ENCODE measurements at regions not wholly inside any gene's neighbourhood (a gene's known extent, or its start where the extent isn't known, plus 50 kb on each side); places are given as distances from the start of the nearest gene placed in this dataset.

DNA sequence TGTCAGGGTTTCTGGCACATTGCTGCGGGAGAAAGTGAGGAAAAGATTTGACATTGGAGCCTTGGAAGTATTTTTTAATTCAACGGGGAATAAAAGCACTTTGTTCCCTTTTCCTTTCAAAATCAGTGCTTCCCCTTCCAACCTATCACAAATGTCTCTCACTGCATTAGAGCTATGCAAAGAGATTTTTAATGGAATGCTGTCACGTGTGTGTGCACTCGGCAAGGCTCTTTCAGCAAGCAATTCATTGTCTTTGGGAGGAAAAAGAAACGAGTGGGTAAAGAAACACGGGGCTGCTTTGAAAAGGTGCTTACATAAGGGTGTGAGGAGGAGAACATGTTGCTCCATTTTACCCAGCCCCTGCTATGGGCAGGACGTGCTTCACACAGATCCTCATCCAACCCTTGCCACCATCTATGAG lies 490.4 kb upstream of the PROK2 start:
- WGBS, result 74% methylated on average over 7 of the region's 7 CpGs

DNA sequence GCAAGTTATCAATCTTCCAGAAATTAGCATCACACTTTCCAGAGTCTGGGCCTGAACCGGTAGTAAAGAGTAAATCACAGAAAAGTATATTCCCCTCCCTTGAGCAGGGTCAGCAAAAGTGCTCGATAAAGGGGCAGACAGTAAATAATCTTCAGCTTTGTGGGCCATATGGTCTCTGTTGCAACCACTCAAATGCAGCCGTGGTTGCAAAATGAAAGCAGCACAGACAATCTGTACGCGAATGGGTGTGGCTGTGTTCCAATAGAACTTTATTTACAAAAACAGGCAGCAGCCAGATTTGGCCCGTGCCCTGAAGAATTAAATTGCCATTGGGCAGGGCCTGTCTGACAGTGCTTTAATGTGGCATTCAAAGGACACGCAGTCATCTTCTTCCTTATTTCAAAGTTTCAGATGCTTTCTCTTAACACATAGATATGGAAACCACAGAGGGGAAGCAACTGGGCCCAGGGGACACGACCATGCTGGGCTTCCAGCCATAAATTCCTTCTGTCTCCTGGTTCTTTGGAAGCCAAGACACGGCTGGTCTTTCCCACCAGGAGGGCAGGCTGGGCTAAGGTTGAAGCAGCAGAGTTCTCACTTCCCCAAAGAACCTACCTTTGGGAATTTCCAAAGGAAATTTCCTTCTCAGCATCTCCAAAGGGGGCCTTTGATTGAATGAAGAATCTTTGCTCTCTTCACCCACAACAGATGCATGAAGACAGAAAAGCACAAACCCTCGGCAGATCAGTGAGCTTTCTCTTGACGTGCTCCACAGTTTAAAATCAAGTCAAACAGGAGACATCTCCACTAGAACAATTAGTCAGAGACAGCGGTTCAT lies 489.8 kb upstream of the PROK2 start:
- peaks cover 42 to 61% (median 56%) of the 10 kb centered on the region in 4 donors for H3K4me1 ChIP-seq
- no peaks in the 10 kb centered on the region for H3K9me3 ChIP-seq
- H3K4me3 ChIP-seq, result peak overlapping the region in 1 of 4 donors; percentile 7
- no peaks in the 10 kb centered on the region for H3K27me3 ChIP-seq
- 47% methylated on average over 11 of the region's 12 CpGs for WGBS
- peak overlapping the region; percentile 20 to 59 (median 46) for H3K27ac ChIP-seq (replicated peaks in 1 of 4)
- no peaks in the 10 kb centered on the region for H3K36me3 ChIP-seq
- intact Hi-C loops (cut with DNase I), result no loop called here
- no peak for DNase-seq (ENCODE audit: extremely low spot score)
- TF ChIP-seq EP300 (IDR thresholded peaks at IDR 0.05), result no peak
- TF ChIP-seq, protein P1, sequence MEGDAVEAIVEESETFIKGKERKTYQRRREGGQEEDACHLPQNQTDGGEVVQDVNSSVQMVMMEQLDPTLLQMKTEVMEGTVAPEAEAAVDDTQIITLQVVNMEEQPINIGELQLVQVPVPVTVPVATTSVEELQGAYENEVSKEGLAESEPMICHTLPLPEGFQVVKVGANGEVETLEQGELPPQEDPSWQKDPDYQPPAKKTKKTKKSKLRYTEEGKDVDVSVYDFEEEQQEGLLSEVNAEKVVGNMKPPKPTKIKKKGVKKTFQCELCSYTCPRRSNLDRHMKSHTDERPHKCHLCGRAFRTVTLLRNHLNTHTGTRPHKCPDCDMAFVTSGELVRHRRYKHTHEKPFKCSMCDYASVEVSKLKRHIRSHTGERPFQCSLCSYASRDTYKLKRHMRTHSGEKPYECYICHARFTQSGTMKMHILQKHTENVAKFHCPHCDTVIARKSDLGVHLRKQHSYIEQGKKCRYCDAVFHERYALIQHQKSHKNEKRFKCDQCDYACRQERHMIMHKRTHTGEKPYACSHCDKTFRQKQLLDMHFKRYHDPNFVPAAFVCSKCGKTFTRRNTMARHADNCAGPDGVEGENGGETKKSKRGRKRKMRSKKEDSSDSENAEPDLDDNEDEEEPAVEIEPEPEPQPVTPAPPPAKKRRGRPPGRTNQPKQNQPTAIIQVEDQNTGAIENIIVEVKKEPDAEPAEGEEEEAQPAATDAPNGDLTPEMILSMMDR (IDR thresholded peaks at IDR 0.05), result no peak
- peak; percentile 48 to 50 for TF ChIP-seq POLR2AphosphoS5 (IDR thresholded peaks at IDR 0.05)
- no peak for TF ChIP-seq POLR2A (IDR thresholded peaks at IDR 0.05; ENCODE audit: low read depth)

More for the DNA sequence above, 490.4 kb upstream of the PROK2 start:
- Histone ChIP-seq H3K27ac (replicated peaks in 1 of 4) (peak overlapping the region in 2 of 4 donors; percentile 45 to 46), H3K27me3 (no peaks in the 10 kb centered on the region), H3K9me3 (no peaks in the 10 kb centered on the region), H3K36me3 (no peaks in the 10 kb centered on the region), H3K4me3 (no peak overlapping the region), H3K4me1 (peaks cover 35 to 56% (median 54%) of the 10 kb centered on the region in 4 donors)
- intact Hi-C loops (cut with DNase I), result no loop called here
- DNase-seq (ENCODE audit: extremely low spot score), result no peak
- TF ChIP-seq, protein P1 (IDR thresholded peaks at IDR 0.05), result no peak
- TF ChIP-seq POLR2A (IDR thresholded peaks at IDR 0.05; ENCODE audit: low read depth) (no peak), EP300 (IDR thresholded peaks at IDR 0.05) (no peak), POLR2AphosphoS5 (IDR thresholded peaks at IDR 0.05) (no peak)

DNA sequence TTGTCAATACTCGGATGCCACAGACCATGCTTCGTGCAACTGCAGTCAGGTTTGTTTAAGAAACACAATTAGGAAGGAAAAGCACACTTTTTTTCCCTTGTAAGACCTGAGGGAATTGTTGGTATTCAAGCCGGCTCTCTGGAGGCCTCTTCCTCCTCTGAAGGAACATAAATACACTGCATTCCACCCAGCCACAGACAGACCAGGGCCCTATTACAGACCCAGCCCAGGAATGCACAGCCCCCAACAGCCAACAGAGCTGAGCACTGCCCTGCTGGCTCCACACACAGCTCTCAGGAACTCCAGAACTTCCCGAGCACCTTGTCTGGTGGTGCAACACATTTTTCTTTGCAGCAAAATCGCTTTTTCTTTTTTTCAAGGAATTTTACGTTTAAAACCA lies 488.7 kb upstream of the PROK2 start:
- no peak for DNase-seq (ENCODE audit: extremely low spot score)
- no peak for TF ChIP-seq POLR2A (IDR thresholded peaks at IDR 0.05; ENCODE audit: low read depth)
- TF ChIP-seq, protein P1 (IDR thresholded peaks at IDR 0.05), result no peak
- no peak for TF ChIP-seq POLR2AphosphoS5 (IDR thresholded peaks at IDR 0.05)
- no peak for TF ChIP-seq EP300 (IDR thresholded peaks at IDR 0.05)
- Histone ChIP-seq H3K4me1 (peaks cover 50 to 61% (median 58%) of the 10 kb centered on the region in 4 donors), H3K4me3 (no peak overlapping the region), H3K27ac (replicated peaks in 1 of 4) (no peak overlapping the region), H3K9me3 (no peaks in the 10 kb centered on the region), H3K36me3 (no peaks in the 10 kb centered on the region), H3K27me3 (no peaks in the 10 kb centered on the region)
- intact Hi-C loops (cut with DNase I), result no loop called here
- WGBS, result 68% methylated on average over 6 of the region's 6 CpGs

DNA sequence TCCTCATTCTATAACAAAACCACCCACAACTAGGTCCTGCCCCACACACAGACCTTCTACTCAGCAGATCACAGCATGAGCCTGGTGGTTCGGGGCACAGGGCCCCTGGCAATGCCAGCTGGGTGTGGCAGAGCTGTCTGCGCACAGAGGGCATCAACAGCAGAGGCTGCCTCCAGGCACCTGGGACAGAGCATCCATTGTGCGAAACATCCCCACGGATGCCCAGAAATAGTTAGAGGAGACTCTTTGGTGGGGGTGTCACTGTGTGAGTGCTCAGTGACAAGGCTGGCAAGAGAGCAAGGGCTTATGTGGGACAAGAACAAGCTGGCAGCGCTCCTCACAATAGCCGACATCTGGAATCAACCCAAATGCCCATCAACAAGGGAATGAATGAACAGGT lies 487.4 kb upstream of the PROK2 start:
- no peak for DNase-seq (ENCODE audit: extremely low spot score)
- Histone ChIP-seq H3K27me3 (no peaks in the 10 kb centered on the region), H3K4me3 (no peak overlapping the region), H3K36me3 (no peaks in the 10 kb centered on the region), H3K9me3 (no peaks in the 10 kb centered on the region), H3K4me1 (peaks cover 50 to 63% (median 59%) of the 10 kb centered on the region in 4 donors), H3K27ac (replicated peaks in 1 of 4) (no peak overlapping the region)
- 94% methylated on average over 6 of the region's 6 CpGs for WGBS
- intact Hi-C loops (cut with DNase I), result no loop called here
- TF ChIP-seq POLR2AphosphoS5 (IDR thresholded peaks at IDR 0.05) (no peak), EP300 (IDR thresholded peaks at IDR 0.05) (no peak), POLR2A (IDR thresholded peaks at IDR 0.05; ENCODE audit: low read depth) (no peak)
- TF ChIP-seq, protein P1 (IDR thresholded peaks at IDR 0.05), result no peak

Data from esophagus muscularis mucosa (tissue), 4 donors.